H1 (cell line): ENCODE measurements at regions not wholly inside any gene's neighbourhood (a gene's known extent, or its start where the extent isn't known, plus 50 kb on each side); places are given as distances from the start of the nearest gene placed in this dataset.

Experiments used
- CTCF ChIA-PET: fragments of 300-600 bp; sonication (Branson Sonifier 250); formaldehyde crosslinking; loops from one replicate; lab custom pipeline; 2021; ENCODE audit not compliant: partially characterized antibody; lab: Charles Lee
- POLR2A ChIA-PET: fragments of 300-600 bp; sonication (Branson Sonifier 250); formaldehyde crosslinking; loops from one replicate; lab custom pipeline; 2021; ENCODE audit warnings: inconsistent platforms; ENCODE audit not compliant: partially characterized antibody; lab: Charles Lee
- DNase-seq, 2 experiments: peaks; one replicate each; pipeline versions ENCODE4 v3.0.0 to v3.0.0-alpha.2; 2010 to 2022; ENCODE audit warnings: low spot score in 2 of 2, low read depth in 1 of 2, mixed read lengths in 1 of 2
- FAIRE-seq: peaks from 2 replicates; lab custom pipeline; 2011; peaks lifted over from hg19 to GRCh38; lab: Jason Lieb, UNC
- H2AFZ ChIP-seq: 2 replicates; pipeline ENCODE4 v1.8.1; 2012; ENCODE audit warnings: low read length, inconsistent platforms
- H2AK5ac ChIP-seq: 2 replicates; pipeline ENCODE4 v1.6.1; 2013; ENCODE audit warnings: low read depth, low read length
- H2BK120ac ChIP-seq: replicated peaks from 2 replicates; pipeline ENCODE3; 2013; ENCODE audit warnings: low read depth, low read length, inconsistent platforms
- H2BK12ac ChIP-seq: 2 replicates; pipeline ENCODE4 v1.6.1; 2013; ENCODE audit warnings: low read depth, low read length
- H2BK15ac ChIP-seq: 2 replicates; pipeline ENCODE4 v1.6.1; 2013; ENCODE audit warnings: low read length
- H2BK20ac ChIP-seq: 2 replicates; pipeline ENCODE4 v1.6.1; 2013; ENCODE audit warnings: low read length
- H2BK5ac ChIP-seq: 2 replicates; pipeline ENCODE4 v1.6.1; 2013; ENCODE audit warnings: low read depth, low read length
- H3K14ac ChIP-seq: 2 replicates; pipeline ENCODE4 v1.6.1; 2013; ENCODE audit warnings: inconsistent platforms; ENCODE audit not compliant: insufficient read length
- H3K18ac ChIP-seq: 2 replicates; pipeline ENCODE4 v1.6.1; 2013; ENCODE audit warnings: low read length; ENCODE audit errors: extremely low read depth
- H3K23ac ChIP-seq: 2 replicates; pipeline ENCODE4 v1.6.1; 2013; ENCODE audit warnings: inconsistent platforms; ENCODE audit not compliant: insufficient read length
- H3K23me2 ChIP-seq: 2 replicates; pipeline ENCODE4 v1.6.1; 2013; ENCODE audit warnings: low read depth, low read length
- H3K27ac ChIP-seq: 2 replicates; pipeline ENCODE4 v1.6.1; 2011; ENCODE audit warnings: low read depth, low read length, inconsistent platforms
- H3K27me3 ChIP-seq, 4 experiments: replicated peaks in 1 of 4; 1 replicate in 1 of 4; 2 replicates in 3 of 4; pipeline versions ENCODE4 v1.6.1 to v1.8.1; 2011 to 2013; ENCODE audit warnings: low read length in 3 of 4, mild to moderate bottlenecking in 3 of 4, inconsistent platforms in 2 of 4, mixed read lengths in 2 of 4, moderate library complexity in 1 of 4; ENCODE audit not compliant: control insufficient read depth in 3 of 4, insufficient read depth in 3 of 4; ENCODE audit errors: extremely low read depth in 1 of 4
- H3K36me3 ChIP-seq, 4 experiments: 2 replicates each; pipeline versions ENCODE4 v1.6.1 to v1.8.1; 2011 to 2013; ENCODE audit warnings: mild to moderate bottlenecking in 4 of 4, low read length in 3 of 4, moderate library complexity in 2 of 4, control low read depth in 1 of 4, inconsistent platforms in 1 of 4; ENCODE audit not compliant: insufficient read depth in 4 of 4, control insufficient read depth in 2 of 4
- H3K4ac ChIP-seq: replicated peaks from 2 replicates; pipeline ENCODE3; 2013; ENCODE audit warnings: low read length, low read depth, mixed read lengths, inconsistent platforms; ENCODE audit not compliant: insufficient read length
- H3K4me1 ChIP-seq, 4 experiments: replicated peaks in 1 of 4; 1 replicate in 1 of 4; 2 replicates in 3 of 4; pipeline versions ENCODE4 v1.6.1 to v1.8.1; 2011 to 2013; ENCODE audit warnings: low read length in 3 of 4, inconsistent platforms in 2 of 4, mixed read lengths in 1 of 4; ENCODE audit not compliant: insufficient read depth in 4 of 4, control insufficient read depth in 3 of 4
- H3K4me2 ChIP-seq, 2 experiments: 2 replicates each; pipeline versions ENCODE4 v1.6.1 to v1.8.1; 2011 to 2013; ENCODE audit warnings: low read depth in 2 of 2, low read length in 2 of 2, control low read depth in 1 of 2, inconsistent platforms in 1 of 2, mild to moderate bottlenecking in 1 of 2; ENCODE audit not compliant: insufficient read depth in 1 of 2
- H3K4me3 ChIP-seq, 4 experiments: fragments of 200-600, 300-600 bp in 1 of 4; sonication (generic), shearing (Covaris generic), sonication (Bioruptor Twin) in 1 of 4; 2 replicates each; pipeline versions ENCODE4 v1.5.1 to v1.8.1; 2011 to 2016; ENCODE audit warnings: low read length in 4 of 4, low read depth in 3 of 4, control low read depth in 2 of 4, inconsistent platforms in 2 of 4, mild to moderate bottlenecking in 2 of 4, mixed read lengths in 1 of 4, moderate library complexity in 1 of 4; ENCODE audit not compliant: insufficient read depth in 2 of 4; ENCODE audit errors: extremely low read depth in 1 of 4
- H3K56ac ChIP-seq: replicated peaks from 2 replicates; pipeline ENCODE3; 2013; ENCODE audit warnings: low read depth, mild to moderate bottlenecking, mixed read lengths, low read length, inconsistent platforms; ENCODE audit not compliant: insufficient read length
- H3K79me1 ChIP-seq: 2 replicates; pipeline ENCODE4 v1.6.1; 2013; ENCODE audit warnings: low read depth, low read length, control low read depth
- H3K79me2 ChIP-seq, 2 experiments: 2 replicates each; pipeline versions ENCODE4 v1.6.1 to v1.8.1; 2012 to 2013; ENCODE audit warnings: low read length in 2 of 2, mild to moderate bottlenecking in 2 of 2, inconsistent platforms in 1 of 2; ENCODE audit not compliant: insufficient read depth in 2 of 2, control insufficient read depth in 1 of 2
- H3K9ac ChIP-seq, 4 experiments: replicated peaks in 1 of 4; 1 replicate in 1 of 4; 2 replicates in 3 of 4; pipeline versions ENCODE4 v1.6.1 to v1.8.1; 2011 to 2013; ENCODE audit warnings: low read depth in 3 of 4, low read length in 3 of 4, control low read depth in 2 of 4, mild to moderate bottlenecking in 2 of 4, moderate library complexity in 2 of 4, inconsistent platforms in 1 of 4; ENCODE audit errors: extremely low read depth in 1 of 4
- H3K9me3 ChIP-seq, 2 experiments: 2 replicates each; pipeline versions ENCODE4 v1.6.1 to v1.8.1; 2012 to 2013; ENCODE audit warnings: mild to moderate bottlenecking in 2 of 2, moderate library complexity in 2 of 2, control low read depth in 1 of 2, inconsistent platforms in 1 of 2, low read depth in 1 of 2, low read length in 1 of 2, mixed read lengths in 1 of 2; ENCODE audit not compliant: insufficient read depth in 2 of 2
- H4K20me1 ChIP-seq, 2 experiments: replicated peaks in 1 of 2; 2 replicates each; pipeline versions ENCODE3 to v1.8.1; 2011 to 2013; ENCODE audit warnings: inconsistent platforms in 2 of 2, low read length in 2 of 2, mild to moderate bottlenecking in 1 of 2; ENCODE audit not compliant: insufficient read depth in 2 of 2, control insufficient read depth in 1 of 2
- H4K5ac ChIP-seq: 2 replicates; pipeline ENCODE4 v1.6.1; 2013; ENCODE audit warnings: low read length, low read depth, mixed read lengths, inconsistent platforms; ENCODE audit not compliant: insufficient read length
- H4K8ac ChIP-seq: 2 replicates; pipeline ENCODE4 v1.8.0; 2013; ENCODE audit warnings: mild to moderate bottlenecking, moderate library complexity, low read length, inconsistent platforms; ENCODE audit not compliant: insufficient read depth; ENCODE audit errors: extremely low read depth
- H4K91ac ChIP-seq: replicated peaks from 2 replicates; pipeline ENCODE3; 2013; ENCODE audit warnings: low read length, mixed read lengths, inconsistent platforms; ENCODE audit not compliant: insufficient read length
- SAP30 ChIP-seq: fragments of 300-600 bp; sonication (generic); IDR thresholded peaks from 2 replicates; pipeline ENCODE4 v1.7.1; 2012; ENCODE audit warnings: low read length, moderate library complexity, mild to moderate bottlenecking, inconsistent platforms; ENCODE audit not compliant: insufficient read depth, insufficient replicate concordance
- TBP ChIP-seq: IDR thresholded peaks from 2 replicates; pipeline ENCODE4 v1.6.1; 2011; ENCODE audit warnings: low read depth, low read length, improper control_type of control experiment

- CTCF ChIA-PET = no interaction called here
Observed at GRCh38 chr14:79937433-79937832, 273.9 kb downstream of the DIO2 start.

More at GRCh38 chr14:79937433-79937832, 273.9 kb downstream of the DIO2 start:
- Histone ChIP-seq H3K79me2 (no peaks in the 10 kb centered on the region), H4K8ac (no peak overlapping the region), H4K5ac (no peak overlapping the region), H2BK15ac (no peak overlapping the region), H2BK5ac (no peak overlapping the region), H2BK12ac (no peak overlapping the region), H2AFZ (no peak overlapping the region), H3K23me2 (no peaks in the 10 kb centered on the region), H3K79me1 (no peaks in the 10 kb centered on the region), H3K56ac (no peak overlapping the region), H3K4me2 (no peak overlapping the region), H3K23ac (no peak overlapping the region), H4K91ac (no peak overlapping the region), H2BK120ac (no peak overlapping the region), H3K9ac (no peak overlapping the region), H2BK20ac (no peak overlapping the region), H3K14ac (no peak overlapping the region), H3K36me3 (no peaks in the 10 kb centered on the region), H3K9me3 (no peaks in the 10 kb centered on the region), H3K4me3 (no peak overlapping the region), H3K27me3 (no peaks in the 10 kb centered on the region), H2AK5ac (no peak overlapping the region), H4K20me1 (no peaks in the 10 kb centered on the region), H3K18ac (no peak overlapping the region), H3K4me1 (no peaks in the 10 kb centered on the region), H3K27ac (no peak overlapping the region), H3K4ac (no peak overlapping the region)
- TF ChIP-seq TBP (no peak), SAP30 (no peak)
- POLR2A ChIA-PET = no interaction called here
- no peak for FAIRE-seq
- DNase-seq = no peak
